GM21723 (cell line): ENCODE measurements at regions not wholly inside any gene's neighbourhood (a gene's known extent, or its start where the extent isn't known, plus 50 kb on each side); places are given as distances from the start of the nearest gene placed in this dataset.
"Not testable (repeated sequence)": the region's sequence is repeated elsewhere in the genome, so short reads cannot be mapped to it uniquely, and the experiment has no call there.

Source experiments
- ATAC-seq: cut with Tn5 transposase; IDR thresholded peaks from one replicate; pipeline ENCODE4 v1.9.1; 2021; ENCODE audit warnings: mild to moderate bottlenecking, moderate library complexity; ENCODE audit not compliant: unreplicated experiment

- ATAC-seq: no peak
Measured at GRCh38 chr20:56723331-56723730, 94.2 kb downstream of the TFAP2C start.

- no peak for ATAC-seq
Measured at GRCh38 chr20:56724241-56724757, 95.2 kb downstream of the TFAP2C start.

- ATAC-seq: no peak
Measured at GRCh38 chr20:56730003-56730402, 100.9 kb downstream of the TFAP2C start.

DNA sequence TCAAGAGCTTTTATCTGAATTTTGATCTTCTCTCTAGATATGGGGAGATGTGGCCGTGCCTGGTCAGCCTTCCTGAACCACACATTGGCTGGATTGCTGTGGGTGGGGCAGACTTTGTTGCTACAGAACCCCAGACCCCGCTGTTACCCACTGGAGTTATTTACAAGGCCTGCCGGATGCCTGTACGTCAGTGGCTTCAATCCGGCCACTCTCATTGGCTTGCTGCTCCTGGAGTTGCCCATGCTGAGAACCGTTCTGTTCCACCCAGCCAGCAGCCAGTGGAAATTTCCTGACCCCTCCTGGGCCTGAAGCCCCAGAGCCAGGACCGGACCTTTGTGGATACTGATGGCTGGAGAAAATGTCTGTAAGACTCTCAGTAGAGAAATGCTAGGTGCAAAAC, 101.9 kb downstream of the TFAP2C start:
- ATAC-seq: no peak

- no peak for ATAC-seq
Measured at GRCh38 chr20:56731476-56731875, 102.4 kb downstream of the TFAP2C start.

- ATAC-seq: no peak
Measured at GRCh38 chr20:56733967-56734366, 104.9 kb downstream of the TFAP2C start.

GRCh38 chr20:56735084-56735642, 106.1 kb downstream of the TFAP2C start:
- ATAC-seq: no peak

GRCh38 chr20:56736285-56736857, 107.3 kb downstream of the TFAP2C start:
- no peak for ATAC-seq

DNA sequence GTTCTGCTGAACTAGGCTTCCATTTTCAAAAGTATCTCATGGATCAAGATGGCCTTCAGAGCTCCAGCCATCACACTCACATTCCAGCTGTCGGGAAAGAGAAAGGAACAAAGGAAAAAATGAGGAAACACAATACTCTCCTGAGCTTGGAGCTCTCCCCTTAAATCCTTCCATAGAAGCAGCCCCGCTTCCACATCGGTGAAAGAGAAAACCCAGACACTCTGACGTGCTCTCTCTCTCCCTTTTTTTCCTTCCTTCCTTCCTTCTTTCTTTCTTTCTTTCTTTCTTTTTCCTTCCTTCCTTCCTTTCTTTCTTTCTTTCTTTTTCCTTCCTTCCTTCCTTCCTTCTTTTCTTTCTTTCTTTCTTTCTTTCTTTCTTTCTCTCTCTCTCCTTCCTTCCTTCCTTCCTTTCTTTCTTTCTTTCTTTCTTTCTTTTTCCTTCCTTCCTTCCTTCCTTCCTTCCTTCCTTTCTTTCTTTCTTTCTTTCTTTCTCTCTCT, 115.3 kb downstream of the TFAP2C start:
- not testable (repeated sequence) for ATAC-seq

DNA sequence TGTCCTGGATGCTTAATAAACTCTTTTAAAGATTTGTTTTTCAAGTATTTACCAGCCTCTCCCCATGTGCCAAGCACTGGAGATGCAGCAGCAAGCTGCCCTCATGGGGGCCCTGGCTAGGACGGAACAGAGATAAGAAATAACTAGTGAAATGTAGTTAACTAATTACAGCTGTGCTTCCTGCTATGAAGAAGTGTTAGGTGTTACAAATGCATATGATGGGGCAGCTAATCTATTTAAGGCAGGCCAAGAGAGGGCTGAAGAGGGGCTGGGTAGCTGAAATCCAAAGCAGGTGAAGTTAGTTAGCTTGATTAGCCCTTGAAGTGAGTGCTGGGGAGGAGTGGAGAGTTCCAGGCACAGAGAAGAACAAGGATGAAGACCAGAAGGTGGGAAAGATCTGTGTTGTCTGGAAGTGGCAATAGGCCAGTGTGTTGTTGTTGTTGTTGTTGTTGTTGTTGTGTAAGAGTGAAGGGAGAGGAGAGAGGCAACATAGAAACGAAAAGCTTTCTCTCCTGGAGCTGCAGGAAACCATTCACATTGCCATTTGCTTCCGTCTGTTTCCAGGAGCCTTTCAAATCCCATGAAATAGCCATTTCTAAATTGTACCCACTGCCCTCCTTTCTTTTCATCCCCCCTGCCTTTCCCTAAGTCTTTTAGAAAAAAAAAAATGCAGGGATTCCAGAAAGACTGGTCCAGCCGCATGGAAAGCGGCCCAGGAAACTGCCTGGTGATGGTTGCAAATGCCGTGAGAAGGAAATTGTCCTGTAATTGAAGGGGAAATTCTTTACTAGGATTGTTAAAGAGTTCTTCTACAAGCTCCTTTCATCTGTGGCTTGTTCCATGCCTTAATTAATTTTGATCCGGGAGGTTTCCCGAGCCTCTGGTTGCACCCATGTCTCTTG, 119.6 kb downstream of the TFAP2C start:
- no peak for ATAC-seq

GRCh38 chr20:56750430-56750829, 121.3 kb downstream of the TFAP2C start:
- ATAC-seq: no peak

DNA sequence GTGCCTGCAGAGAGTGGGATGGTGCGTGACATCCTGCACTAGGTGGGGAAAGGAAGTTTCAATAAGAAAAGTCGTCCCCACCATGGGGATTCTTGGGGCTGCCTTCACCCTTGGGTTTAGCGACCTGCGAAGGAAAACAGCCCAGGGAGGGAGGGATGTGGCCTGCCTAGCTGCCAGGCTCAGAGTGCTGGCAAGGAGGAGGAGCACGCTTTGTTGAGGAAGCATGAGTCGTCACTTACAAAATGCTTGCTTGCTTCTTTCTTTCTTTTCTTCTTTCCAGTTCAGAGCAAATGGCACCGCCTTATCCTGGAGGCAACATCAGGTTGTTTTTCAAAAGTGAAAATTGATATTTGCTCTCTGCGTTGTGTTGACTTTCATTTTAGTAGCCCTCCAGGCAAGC, 123.2 kb downstream of the TFAP2C start:
- ATAC-seq: no peak

GRCh38 chr20:56755201-56755600, 126.1 kb downstream of the TFAP2C start:
- ATAC-seq: no peak

DNA sequence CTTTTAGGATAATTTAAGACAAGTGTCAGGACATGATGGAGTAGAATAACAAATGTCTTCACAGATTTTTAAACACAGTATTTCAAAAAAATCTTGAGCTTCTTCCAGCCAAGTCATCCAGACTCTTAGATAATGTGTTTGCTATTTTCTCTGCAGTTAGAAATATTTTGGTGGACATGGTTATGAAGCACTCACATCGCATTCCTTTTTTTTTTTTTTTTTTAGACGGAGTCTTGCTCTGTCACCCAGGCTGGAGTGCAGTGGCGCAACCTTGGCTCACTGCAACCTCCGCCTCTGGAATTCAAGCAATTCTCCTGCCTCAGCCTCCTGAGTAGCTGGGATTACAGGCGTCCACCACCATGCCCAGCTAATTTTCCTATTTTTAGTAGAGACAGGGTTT, 127.6 kb downstream of the TFAP2C start:
- not testable (repeated sequence) for ATAC-seq

DNA sequence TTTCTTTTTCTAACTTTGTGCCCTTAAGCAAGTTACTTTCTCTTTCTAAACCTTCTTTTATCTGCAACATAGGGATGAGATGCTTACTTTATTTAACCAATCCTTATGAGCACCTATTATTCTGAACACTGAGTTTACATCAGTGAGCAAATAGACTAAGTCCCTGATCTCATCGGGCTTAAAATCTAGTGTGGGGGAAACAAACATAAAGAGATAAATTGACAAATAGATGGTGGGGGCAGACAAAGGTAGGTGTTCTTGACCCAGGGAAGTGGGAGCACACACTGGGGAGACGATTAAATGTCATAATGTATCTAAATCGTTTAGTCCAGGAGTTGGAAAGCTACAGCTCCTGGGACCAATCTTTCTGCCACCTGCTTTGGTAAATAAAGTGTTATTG, 129.6 kb downstream of the TFAP2C start:
- no peak for ATAC-seq

DNA sequence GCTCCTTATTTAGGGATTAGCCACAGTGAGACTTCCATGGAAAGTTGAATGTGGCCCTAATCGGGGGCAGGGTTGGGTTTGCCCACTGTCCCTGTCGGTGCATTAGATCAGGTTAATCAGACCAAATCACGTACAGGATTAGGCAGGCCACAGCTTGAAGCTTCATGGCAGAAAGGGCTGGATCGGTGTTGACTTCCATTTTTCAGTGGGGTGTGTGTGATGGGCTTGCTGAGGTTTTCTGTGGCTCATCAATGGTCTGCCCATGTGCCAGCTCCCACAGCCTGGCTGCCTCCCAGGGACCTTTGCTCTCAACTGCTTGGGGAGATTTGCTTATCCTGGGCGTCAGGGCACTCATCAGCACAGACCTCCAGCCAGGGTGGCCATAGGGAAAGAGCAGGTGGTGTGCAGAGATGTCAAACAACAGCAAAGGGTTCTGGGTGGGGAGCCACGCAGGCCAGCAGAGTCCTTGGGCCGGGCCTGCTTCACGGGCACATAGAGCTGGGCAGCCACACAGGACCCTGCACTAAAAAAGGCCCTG, 130.7 kb downstream of the TFAP2C start:
- ATAC-seq: no peak

DNA sequence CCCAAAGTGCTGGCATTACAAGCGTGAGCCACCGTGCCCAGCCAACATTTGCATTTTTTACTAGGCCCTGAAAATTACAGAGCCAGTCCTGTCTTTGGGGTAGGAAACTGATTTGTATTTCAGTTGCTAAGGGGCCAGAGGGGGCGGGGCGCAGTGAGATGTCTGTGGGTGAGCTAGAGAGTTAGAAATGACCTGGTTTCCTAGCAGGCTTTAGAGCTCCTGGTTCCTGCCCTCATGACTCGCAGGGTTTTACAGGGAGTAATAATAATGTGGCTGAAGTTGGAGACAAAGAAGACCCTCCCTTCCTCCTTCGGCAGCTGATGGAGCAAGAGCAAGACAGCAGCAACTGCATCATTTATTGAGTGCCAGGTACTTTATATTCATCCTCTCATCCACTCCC, 131.5 kb downstream of the TFAP2C start:
- no peak for ATAC-seq

DNA sequence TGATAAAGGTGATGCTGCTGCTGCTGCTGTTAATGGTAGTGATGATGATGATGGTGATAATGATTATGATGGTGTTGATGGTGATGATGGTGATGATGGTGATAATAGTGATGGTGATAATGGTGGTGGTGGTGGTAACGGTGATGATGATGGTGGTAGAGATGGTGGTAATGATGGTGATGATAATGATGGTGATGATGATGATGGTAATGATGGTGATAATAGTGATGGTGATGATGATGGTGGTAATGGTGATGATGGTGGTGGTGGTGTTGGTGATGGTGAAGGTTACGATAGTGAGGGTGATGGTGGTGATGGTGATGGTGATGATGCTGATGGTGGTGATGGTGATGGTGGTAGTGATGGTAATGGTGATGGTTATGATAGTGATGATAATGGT, 132.3 kb downstream of the TFAP2C start:
- no peak for ATAC-seq

GRCh38 chr20:56762401-56762800, 133.3 kb downstream of the TFAP2C start:
- ATAC-seq: no peak

- no peak for ATAC-seq
Measured at GRCh38 chr20:56762829-56763228, 133.7 kb downstream of the TFAP2C start.

DNA sequence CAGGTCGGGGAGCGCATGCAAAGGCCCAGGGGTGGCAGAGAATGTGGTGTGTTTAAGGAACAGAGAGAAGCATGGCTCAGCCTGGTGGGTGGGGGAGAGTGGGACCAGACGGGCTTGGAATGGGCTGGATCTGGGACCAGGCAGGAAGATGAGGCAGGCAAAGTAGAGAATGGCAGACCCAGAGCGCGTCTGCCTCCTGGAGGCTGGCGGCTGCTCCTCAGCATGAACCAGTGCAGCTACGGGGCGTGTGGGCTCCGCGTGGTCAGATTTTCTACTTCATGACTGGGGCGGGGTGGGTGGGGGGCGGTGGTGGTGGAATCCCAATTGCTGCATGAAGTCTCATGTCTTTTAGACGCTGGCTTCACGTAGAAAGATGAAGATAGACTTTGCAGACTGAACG, 135.6 kb downstream of the TFAP2C start:
- ATAC-seq: no peak
